Mesothelial cell of epicardium (in vitro differentiated cells): ENCODE measurements at regions not wholly inside any gene's neighbourhood (a gene's known extent, or its start where the extent isn't known, plus 50 kb on each side); places are given as distances from the start of the nearest gene placed in this dataset.

Experiments
- DNase-seq, 2 experiments: peaks; one replicate each; pipeline ENCODE4 v3.0.0; 2021; ENCODE audit warnings: low spot score in 2 of 2; ENCODE audit not compliant: unreplicated experiment in 2 of 2
- H3K27ac Mint-ChIP-seq: 2 replicates; pipeline ENCODE4 v1.8.0; 2021; ENCODE audit warnings: mixed read lengths
- H3K27me3 Mint-ChIP-seq: 2 replicates; pipeline ENCODE4 v1.8.0; 2021; ENCODE audit warnings: low read depth, mixed read lengths
- H3K36me3 Mint-ChIP-seq: 2 replicates; pipeline ENCODE4 v1.8.0; 2021; ENCODE audit warnings: mixed read lengths
- H3K4me1 Mint-ChIP-seq: 2 replicates; pipeline ENCODE4 v1.8.0; 2021; ENCODE audit warnings: mixed read lengths
- H3K4me3 Mint-ChIP-seq: 2 replicates; pipeline ENCODE4 v1.8.0; 2021; ENCODE audit warnings: mild to moderate bottlenecking, moderate library complexity, mixed read lengths
- H3K9me3 Mint-ChIP-seq: 2 replicates; pipeline ENCODE4 v1.8.0; 2021; ENCODE audit warnings: mixed read lengths
- TF ChIP-seq, protein P1 (sequence below): fragments of 200-600 bp; sonication (generic); IDR thresholded peaks from one replicate; pipeline ENCODE4 v1.5.0; 2021; ENCODE audit warnings: antibody characterized with exemption; ENCODE audit not compliant: unreplicated experiment

GRCh38 chr5:129853588-129853987 is 50.7 kb upstream of the CHSY3 start:
- Mint-ChIP-seq H3K4me3 (no peak overlapping the region), H3K27me3 (peaks cover 7% of the 10 kb centered on the region), H3K9me3 (no peaks in the 10 kb centered on the region), H3K4me1 (peaks cover 4% of the 10 kb centered on the region), H3K36me3 (no peaks in the 10 kb centered on the region), H3K27ac (no peak overlapping the region)
- no peak for DNase-seq
- TF ChIP-seq, protein P1, sequence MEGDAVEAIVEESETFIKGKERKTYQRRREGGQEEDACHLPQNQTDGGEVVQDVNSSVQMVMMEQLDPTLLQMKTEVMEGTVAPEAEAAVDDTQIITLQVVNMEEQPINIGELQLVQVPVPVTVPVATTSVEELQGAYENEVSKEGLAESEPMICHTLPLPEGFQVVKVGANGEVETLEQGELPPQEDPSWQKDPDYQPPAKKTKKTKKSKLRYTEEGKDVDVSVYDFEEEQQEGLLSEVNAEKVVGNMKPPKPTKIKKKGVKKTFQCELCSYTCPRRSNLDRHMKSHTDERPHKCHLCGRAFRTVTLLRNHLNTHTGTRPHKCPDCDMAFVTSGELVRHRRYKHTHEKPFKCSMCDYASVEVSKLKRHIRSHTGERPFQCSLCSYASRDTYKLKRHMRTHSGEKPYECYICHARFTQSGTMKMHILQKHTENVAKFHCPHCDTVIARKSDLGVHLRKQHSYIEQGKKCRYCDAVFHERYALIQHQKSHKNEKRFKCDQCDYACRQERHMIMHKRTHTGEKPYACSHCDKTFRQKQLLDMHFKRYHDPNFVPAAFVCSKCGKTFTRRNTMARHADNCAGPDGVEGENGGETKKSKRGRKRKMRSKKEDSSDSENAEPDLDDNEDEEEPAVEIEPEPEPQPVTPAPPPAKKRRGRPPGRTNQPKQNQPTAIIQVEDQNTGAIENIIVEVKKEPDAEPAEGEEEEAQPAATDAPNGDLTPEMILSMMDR, result no peak
